ENCODE measurements at regions not wholly inside any gene's neighbourhood (a gene's known extent, or its start where the extent isn't known, plus 50 kb on each side); places are given as distances from the start of the nearest gene placed in this dataset.

DNA sequence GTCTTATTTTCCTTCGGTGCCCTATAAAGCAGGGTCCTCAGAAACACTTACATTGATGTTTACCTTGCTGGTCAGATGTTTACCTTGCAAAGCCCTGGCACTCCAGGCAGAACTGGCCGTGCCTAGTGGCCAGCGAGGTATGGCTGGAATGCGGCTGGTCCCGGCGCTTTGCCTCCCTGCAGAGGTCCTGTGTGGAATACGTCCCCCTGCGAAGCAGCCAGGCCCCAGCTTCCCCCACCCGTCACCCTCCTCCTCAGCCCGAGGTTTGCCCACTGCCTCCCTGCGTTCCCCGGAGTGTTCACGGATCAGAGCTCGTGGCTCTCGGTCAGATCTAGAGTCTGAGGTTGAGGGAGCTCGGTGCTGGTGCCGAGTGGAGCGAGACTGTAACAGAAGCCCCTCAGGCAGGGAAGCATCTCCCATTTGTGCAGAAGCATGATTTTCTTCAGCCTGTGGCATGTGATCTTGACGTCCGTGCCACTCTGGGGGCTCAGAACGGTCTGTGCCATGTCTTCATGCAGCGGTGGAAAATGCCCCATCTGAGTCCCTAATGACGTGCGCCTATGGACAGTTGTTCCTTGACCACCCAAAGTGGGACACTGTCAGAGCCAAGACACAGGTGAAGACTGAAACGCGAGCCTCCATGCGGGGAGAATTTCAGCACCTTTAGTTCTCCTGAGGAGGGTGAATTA is 54.8 kb upstream of the SOX1 start:
- TF ChIP-seq POLR2A (IDR thresholded peaks at IDR 0.05) = no peak
- TF ChIP-seq, protein P1, sequence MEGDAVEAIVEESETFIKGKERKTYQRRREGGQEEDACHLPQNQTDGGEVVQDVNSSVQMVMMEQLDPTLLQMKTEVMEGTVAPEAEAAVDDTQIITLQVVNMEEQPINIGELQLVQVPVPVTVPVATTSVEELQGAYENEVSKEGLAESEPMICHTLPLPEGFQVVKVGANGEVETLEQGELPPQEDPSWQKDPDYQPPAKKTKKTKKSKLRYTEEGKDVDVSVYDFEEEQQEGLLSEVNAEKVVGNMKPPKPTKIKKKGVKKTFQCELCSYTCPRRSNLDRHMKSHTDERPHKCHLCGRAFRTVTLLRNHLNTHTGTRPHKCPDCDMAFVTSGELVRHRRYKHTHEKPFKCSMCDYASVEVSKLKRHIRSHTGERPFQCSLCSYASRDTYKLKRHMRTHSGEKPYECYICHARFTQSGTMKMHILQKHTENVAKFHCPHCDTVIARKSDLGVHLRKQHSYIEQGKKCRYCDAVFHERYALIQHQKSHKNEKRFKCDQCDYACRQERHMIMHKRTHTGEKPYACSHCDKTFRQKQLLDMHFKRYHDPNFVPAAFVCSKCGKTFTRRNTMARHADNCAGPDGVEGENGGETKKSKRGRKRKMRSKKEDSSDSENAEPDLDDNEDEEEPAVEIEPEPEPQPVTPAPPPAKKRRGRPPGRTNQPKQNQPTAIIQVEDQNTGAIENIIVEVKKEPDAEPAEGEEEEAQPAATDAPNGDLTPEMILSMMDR (IDR thresholded peaks at IDR 0.05 in 4 of 5, conservative IDR thresholded peaks at IDR 0.05 in 1 of 5) = no peak

All from gastrocnemius medialis (tissue), 4 donors.